ENCODE measurements at regions not wholly inside any gene's neighbourhood (a gene's known extent, or its start where the extent isn't known, plus 50 kb on each side); places are given as distances from the start of the nearest gene placed in this dataset.
"Not testable (repeated sequence)": the region's sequence is repeated elsewhere in the genome, so short reads cannot be mapped to it uniquely, and the experiment has no call there.

DNA sequence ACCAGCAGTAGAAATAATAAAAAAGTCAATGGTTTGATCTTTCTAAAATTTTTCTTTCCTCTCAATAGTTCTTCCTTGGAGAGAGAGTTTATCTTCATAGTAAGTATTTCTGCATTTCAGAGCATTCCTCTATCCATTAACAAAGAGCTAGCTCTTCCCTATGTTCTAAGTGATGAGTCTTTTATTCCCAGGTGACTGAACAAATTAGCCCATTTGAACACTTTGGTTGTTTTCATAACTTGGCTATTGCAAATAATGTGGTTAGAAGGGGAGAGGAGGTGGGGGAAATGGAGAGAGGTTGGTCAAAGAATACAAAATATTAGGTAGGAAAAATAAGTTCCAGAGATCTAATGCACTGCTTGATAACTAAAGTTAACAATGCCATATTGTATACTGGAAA, 598.9 kb downstream of the KCNT2 start:
- TF ChIP-seq, protein P1, sequence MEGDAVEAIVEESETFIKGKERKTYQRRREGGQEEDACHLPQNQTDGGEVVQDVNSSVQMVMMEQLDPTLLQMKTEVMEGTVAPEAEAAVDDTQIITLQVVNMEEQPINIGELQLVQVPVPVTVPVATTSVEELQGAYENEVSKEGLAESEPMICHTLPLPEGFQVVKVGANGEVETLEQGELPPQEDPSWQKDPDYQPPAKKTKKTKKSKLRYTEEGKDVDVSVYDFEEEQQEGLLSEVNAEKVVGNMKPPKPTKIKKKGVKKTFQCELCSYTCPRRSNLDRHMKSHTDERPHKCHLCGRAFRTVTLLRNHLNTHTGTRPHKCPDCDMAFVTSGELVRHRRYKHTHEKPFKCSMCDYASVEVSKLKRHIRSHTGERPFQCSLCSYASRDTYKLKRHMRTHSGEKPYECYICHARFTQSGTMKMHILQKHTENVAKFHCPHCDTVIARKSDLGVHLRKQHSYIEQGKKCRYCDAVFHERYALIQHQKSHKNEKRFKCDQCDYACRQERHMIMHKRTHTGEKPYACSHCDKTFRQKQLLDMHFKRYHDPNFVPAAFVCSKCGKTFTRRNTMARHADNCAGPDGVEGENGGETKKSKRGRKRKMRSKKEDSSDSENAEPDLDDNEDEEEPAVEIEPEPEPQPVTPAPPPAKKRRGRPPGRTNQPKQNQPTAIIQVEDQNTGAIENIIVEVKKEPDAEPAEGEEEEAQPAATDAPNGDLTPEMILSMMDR (IDR thresholded peaks at IDR 0.05; ENCODE audit: insufficient read depth, low read length) = no peak
- no peak for DNase-seq (ENCODE audit: low read depth)
- H3K4me3 ChIP-seq (ENCODE audit: low read depth, low read length) = no peak overlapping the region

DNA sequence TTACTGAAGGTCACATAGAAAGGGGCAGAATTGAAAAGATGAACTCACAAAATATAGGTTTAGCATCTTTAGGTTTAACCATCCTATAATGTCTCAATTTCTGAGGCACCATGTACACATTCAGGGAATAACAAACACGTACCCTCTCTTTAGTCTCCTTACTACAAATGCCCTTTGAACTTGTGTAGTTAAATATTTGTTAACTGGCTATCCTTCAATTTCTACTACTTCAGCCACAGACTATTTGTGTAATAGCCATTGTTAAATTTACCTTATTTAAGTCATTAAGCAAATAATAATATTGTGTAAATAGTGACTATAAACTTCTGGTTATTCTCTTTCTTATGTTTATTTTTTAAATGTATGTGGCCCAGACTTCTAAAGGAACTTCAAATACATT, 600.5 kb downstream of the KCNT2 start:
- no peak overlapping the region for H3K4me3 ChIP-seq (ENCODE audit: low read depth, low read length)
- TF ChIP-seq, protein P1 (IDR thresholded peaks at IDR 0.05; ENCODE audit: insufficient read depth, low read length) = no peak
- DNase-seq (ENCODE audit: low read depth) = no peak

DNA sequence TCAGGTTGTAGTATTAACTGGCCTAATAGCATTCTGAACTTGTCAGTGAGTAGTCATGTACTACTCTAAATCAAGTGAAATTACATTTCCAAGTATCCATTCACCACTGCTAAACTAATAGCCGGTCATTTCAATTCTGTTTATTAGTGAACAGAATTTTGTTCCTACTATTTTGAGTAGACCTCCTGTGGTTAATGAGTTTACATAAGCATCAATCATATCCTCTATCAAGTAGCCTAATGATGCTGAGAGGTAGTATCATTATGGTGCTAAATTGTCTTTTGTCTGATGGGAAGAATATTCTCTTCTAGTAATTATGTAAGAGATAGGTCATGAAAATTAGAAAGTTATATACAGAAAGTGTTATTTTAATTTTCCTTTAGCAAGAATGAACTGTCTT, 602.8 kb downstream of the KCNT2 start:
- TF ChIP-seq, protein P1 (IDR thresholded peaks at IDR 0.05; ENCODE audit: insufficient read depth, low read length) = no peak

DNA sequence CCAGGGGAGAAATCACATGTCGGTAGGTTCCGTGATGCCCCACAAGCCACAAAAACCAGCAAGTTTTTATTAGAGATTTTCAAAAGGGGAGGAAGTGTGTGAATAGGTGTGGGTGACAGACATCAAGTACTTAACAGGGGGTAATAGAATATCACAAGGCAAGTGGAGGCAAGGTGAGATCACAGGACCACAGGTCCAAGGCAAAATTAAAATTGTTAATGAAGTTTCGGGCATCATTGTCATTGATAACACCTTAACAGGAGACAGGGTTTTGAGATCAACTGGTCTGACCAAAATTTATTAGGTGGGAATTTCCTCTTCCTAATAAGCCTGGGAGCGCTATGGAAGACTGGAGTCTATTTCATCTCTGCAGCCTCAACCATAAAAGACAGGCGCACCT, 603.9 kb downstream of the KCNT2 start:
- not testable (repeated sequence) for H3K4me3 ChIP-seq (ENCODE audit: low read depth, low read length); DNase-seq (ENCODE audit: low read depth)

More for the DNA sequence above, 602.8 kb downstream of the KCNT2 start:
- DNase-seq (ENCODE audit: low read depth) = no peak
- H3K4me3 ChIP-seq (ENCODE audit: low read depth, low read length) = no peak overlapping the region

DNA sequence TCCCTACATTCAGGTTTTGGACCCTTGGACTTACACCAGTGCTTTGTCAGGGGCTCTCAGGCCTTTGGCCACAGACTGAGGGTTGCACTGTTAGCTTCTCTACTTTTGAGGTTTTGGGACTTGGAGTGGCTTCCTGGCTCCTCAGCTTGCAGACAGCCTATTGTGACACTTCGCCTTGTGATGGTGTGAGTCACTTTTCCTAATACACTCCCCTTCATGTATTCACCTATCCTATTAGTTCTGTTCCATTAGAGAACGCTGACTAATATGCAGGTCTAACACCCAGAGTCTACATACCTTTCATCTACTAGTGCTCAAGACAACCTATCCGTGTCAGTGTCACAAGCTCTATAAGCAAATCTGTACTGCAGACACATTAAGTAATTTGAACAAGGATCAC, 605.3 kb downstream of the KCNT2 start:
- TF ChIP-seq, protein P1 (IDR thresholded peaks at IDR 0.05; ENCODE audit: insufficient read depth, low read length) = no peak
- DNase-seq (ENCODE audit: low read depth) = no peak
- no peak overlapping the region for H3K4me3 ChIP-seq (ENCODE audit: low read depth, low read length)

DNA sequence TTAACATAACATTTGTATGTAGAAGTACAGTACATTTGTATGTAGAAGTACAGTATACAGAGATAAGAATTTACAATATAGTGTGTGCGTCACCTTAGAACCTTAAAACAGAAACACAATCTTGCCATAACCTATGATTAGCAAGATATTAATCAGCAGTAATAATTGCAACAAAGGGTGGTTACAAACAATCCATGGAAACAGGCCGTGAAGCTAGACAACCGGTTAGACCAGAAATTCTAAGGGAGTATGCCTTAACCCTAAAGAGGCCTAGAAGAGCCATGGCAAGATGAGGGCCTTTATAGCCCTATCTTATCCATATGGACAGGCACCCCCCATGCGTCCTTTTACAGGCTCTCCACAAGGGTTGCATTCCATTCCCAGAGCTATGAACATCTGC, 605.9 kb downstream of the KCNT2 start:
- DNase-seq (ENCODE audit: low read depth) = not testable (repeated sequence)

DNA sequence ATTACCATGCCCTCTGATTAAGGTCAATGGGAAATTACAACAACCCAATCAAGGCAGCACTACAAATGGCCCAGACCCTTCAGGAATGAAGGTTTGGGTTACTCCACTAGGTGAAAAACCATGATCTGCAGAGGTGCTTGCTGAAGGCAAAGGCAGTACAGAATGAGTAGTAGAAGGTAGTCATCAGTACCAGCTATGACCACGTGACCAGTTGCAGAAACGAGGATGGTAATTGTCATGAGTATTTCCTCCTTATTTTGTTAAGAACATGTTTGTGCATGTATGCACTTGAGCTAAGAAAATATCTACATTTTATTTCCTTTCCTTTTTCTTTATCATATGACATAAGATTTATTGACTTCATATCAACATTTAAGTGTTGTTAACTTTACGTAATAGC, 607.1 kb downstream of the KCNT2 start:
- TF ChIP-seq, protein P1 (IDR thresholded peaks at IDR 0.05; ENCODE audit: insufficient read depth, low read length) = no peak
- no peak for DNase-seq (ENCODE audit: low read depth)
- H3K4me3 ChIP-seq (ENCODE audit: low read depth, low read length) = no peak overlapping the region

More for the DNA sequence above, 605.9 kb downstream of the KCNT2 start:
- not testable (repeated sequence) for H3K4me3 ChIP-seq (ENCODE audit: low read depth, low read length)

DNA sequence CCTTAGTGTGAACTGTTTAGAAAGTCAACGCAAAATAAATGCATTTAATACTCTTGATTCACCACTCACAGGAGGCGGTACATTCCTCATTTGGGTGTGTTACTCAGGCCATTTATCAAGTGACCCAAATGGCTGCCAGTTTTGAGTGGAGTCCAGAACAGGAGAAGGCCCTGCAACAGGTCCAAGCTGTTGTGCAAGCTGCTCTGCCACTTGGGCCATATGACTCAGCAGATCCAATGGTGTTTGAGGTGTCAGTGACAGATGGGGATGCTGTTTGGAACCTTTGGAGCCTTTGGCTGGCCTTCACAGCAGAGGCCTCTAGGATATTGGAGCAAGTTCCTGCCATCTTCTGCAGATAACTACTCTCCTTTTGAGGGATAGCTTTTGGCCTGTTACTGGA, 609.2 kb downstream of the KCNT2 start:
- H3K4me3 ChIP-seq (ENCODE audit: low read depth, low read length) = no peak overlapping the region
- TF ChIP-seq, protein P1 (IDR thresholded peaks at IDR 0.05; ENCODE audit: insufficient read depth, low read length) = no peak
- no peak for DNase-seq (ENCODE audit: low read depth)
